Head of caudate nucleus (tissue), 42 donors: ENCODE measurements at regions not wholly inside any gene's neighbourhood (a gene's known extent, or its start where the extent isn't known, plus 50 kb on each side); places are given as distances from the start of the nearest gene placed in this dataset.

Source experiments
- DNase-seq, 42 donors: peaks; one replicate each; pipeline versions ENCODE4 v3.0.0 to v3.0.0-alpha.2; 2020 to 2021; ENCODE audit warnings: mixed read lengths in 7 of 42
- intact Hi-C: fragments of 100-400 bp; cut with DNase I; formaldehyde crosslinking; loops from one replicate; pipeline ENCODE4 v1.15.0; 2022

DNA sequence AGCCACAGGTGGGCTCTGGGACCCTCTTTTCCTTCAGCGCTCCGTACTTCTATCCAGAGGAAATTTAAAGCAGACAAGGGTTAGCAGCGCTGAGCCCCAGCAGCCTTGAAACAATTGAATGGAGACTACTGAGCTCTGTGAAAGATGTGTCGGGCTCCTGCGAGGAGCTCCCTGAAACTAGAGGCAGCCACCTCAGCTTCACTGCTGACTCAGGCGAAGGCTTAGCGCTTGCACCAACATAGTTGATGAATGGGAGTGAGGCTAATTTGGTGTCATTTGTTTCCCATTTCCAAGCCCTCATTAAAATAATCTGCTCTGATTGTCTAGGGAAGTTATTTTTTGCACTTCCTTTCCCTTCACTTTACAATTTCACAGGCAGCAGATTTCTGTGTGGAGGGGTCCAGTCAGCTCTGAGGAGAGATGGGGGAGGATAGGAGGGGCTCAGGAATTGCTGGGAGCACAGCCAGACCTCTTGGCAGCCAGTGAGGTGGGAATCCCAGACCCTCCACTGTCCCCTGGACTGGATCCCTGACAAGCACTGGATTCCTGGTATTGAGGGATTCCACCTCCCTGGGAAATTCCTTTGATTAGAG is 398.9 kb upstream of the PLXNA2 start:
- intact Hi-C loops = no loop called here
- DNase-seq = peak in 3 of 42 donors; percentile 12 to 22 (median 14)

DNA sequence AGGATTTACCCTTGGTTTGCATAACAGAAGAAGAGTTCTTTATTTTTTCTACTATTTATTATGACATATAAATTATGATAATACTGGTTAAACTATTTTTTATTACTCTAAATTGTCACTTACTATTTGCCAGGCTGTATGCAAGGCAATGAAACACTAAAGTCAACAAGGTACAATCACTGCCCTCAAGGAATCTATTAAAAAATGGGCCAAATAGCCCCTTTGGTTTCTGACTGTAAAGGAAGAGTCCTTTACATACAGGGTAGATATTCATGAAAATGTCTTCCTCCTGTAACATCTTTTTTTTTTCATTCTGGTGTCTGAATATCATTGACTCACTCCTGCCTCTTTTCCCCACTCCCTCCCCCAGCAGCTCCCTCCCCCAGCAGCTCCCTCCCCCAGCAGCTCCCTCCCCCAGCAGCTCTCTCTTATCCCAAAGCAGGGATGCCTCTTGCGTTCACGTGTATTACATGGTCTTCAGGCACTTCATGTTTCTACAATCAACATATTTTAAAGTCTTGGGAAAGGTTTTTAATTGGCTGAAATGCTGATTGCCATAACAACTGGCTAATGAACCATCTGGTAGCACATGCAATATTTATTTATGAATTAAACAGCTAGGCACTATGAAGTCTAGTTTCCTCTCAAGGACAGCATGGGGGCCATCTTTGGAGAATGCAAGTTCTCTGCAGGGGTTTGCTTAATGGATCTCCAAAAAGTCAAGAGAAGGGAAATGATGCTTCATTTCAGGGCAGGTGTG is 400.4 kb upstream of the PLXNA2 start:
- intact Hi-C loops = no loop called here
- DNase-seq = peak in 1 of 42 donors; percentile 10

DNA sequence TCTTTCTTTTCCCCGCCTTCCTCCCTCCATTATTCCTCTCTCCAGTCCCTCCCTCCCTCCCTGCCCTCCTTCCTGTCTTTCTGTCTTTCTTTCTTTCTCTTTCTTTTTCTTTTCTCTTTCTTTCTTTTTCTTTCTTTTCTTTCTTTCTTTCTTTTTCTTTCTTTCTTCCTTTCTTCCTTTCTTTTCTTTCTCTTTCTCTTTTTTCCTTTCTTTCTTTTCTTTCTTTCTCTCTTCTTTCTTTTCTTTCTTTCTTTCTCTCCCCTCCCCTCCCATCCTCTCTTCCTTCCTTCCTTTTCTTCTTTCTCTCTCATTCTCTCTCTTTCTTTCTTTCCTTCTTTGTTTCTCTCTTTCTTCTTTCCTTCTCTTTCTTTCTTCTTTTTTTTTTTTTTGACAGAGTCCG is 402.2 kb upstream of the PLXNA2 start:
- DNase-seq = no peak
- intact Hi-C loops = no loop called here

DNA sequence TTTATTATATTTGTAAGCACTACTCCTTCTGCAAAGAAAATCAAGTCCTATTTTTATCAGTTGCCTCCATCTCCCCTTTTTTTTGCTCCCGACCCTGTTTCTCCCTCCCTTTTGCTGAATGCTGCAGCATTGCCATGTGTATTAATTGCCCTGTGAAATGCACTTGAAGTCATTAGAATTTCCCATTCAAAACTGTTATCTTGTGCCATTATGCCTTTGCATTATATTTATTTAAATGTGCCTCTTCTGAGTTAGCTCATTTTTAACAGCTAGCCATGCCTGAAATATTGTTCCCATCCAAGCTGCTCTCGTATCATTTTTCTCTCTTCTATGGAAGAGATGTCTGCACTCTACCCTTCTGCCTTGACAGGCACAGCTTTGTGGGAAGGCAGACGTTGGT is 404.0 kb upstream of the PLXNA2 start:
- DNase-seq = no peak
- intact Hi-C loops = no loop called here

DNA sequence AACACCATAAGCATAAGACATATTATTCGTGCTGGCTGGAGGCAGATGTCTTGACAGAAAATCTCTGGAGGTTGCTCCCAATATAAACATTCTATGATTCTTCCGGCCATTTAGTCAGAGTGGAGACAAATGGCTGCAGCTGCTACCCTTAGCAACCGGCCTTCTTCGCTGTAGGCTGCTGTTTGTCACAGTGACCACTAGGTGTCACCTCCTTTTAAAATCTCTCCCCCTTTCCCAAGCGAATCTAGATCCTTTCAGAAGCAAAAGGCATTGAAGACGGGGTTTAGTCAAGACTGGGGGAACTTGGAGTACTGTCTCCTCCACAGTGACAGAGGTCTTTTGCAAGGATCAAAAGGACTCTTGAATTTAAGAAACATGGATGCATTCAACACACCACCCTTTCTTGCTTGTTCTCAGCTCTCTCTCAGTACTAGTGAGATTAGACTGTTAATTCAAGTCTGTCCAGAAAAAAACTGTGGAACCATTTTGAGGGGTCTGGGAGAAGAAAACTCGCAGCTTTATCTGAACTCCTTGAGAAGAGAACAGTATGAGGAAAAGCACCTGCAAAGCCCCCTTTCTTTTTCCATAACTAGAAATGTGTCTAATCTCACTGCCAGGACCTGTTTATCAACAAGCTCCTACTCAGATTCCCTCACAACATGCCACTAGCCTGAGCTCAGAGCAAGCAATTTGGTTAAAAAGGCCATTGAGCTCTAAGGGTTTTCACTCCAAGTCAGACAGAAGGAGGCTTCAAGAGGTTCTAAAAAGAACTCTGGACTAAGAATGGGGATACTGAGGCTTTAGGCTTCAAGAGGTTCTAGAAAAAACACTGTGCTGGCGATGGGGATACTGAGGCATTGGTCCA is 408.3 kb upstream of the PLXNA2 start:
- intact Hi-C loops = no loop called here
- peak; percentile 25 to 84 (median 60) for DNase-seq

DNA sequence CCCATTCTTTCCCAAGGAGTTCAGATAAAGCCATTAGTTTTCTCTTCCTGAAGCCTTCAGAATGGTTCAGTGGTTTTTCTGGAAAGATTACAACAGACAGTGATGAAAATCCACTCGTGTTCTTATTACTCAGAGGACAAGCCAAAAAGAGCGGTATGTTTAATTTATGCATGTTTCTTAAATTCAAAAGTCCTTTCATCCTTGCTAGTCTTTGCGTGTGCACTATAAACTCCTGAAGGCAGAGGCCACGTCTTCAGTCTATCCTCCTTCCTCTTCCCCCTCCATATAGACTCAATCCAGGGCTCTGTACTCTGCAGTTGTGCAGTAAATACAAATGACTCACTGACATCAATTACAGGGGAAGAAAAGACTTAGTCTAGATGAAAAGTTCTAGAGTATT is 409.2 kb upstream of the PLXNA2 start:
- intact Hi-C loops = no loop called here
- DNase-seq = no peak

DNA sequence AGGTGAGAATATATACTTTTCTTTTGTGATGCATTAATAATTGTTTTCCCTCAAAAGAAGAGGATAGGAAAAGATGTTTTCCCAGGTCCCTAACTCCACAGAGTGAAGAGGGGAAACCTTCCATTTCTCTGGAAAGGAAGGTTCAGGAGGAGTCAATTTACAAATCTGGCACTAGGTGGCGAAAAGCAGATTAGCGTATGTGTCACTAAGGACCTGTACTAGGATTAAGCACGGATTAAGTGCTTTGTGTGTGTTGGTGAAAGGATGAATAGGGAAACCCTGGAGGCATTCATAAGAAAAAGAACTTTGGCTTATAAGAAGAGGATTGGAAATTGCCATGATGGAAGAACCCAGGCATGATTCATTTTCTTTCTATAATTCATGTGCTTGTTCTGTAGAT is 410.1 kb upstream of the PLXNA2 start:
- intact Hi-C loops = no loop called here
- DNase-seq = no peak

DNA sequence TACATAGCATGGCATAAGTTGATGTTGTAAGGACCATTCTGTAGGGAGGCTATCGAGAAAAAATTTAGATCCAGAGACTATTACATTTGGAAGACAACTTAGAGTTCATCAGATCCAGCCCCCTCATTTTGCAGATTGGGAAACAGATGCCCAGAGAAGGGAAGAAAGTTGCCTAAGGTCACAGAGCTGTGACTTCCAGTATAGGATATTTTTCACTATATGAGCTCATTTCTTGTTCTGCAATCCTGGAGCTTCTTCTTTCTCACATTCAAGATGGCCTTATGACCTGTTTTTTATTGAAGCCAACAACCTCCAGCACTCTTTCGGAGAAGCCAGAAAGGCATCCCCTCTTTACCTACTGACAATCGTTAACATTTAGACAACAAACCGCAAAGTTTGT is 421.8 kb upstream of the PLXNA2 start:
- intact Hi-C loops = no loop called here
- DNase-seq = no peak

DNA sequence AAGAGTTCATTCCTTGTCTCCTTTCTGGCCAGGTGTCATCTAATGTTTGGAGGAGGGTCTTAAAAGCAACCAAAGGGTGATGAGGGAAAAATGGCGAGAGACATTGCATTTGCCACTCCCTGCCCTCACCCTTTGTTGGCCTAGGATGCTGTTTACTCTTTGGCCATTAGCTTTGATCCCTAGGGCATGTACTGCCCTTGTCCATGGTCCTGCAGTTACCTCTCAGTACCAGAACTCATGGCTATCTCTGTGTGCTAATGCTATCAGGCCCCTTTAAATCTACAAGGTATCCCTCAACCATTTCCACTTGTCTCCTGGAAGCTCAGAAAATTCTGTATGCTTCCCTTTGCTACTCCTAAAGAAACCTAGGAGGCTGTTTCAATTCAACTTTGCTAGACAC is 424.8 kb upstream of the PLXNA2 start:
- intact Hi-C loops = no loop called here
- no peak for DNase-seq

DNA sequence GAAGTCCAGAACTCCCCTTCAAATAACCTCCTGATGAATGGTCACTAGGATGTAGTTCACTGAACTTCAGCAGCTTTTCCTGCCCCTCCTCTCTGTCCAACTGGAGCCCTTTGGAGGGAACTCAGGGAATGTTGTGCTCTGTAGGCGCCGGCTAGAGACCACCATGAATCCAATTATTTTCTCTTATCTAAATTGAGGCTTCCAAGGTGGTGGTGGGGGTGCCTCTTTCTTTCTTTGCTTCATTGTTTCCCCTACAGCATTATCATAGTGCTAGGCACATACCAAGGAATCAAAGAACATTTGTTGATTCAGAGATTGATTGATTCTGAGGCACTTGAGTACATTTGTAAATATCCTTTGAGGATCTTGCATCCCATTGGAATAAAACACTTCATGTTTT is 426.6 kb upstream of the PLXNA2 start:
- DNase-seq = no peak
- intact Hi-C loops = no loop called here

DNA sequence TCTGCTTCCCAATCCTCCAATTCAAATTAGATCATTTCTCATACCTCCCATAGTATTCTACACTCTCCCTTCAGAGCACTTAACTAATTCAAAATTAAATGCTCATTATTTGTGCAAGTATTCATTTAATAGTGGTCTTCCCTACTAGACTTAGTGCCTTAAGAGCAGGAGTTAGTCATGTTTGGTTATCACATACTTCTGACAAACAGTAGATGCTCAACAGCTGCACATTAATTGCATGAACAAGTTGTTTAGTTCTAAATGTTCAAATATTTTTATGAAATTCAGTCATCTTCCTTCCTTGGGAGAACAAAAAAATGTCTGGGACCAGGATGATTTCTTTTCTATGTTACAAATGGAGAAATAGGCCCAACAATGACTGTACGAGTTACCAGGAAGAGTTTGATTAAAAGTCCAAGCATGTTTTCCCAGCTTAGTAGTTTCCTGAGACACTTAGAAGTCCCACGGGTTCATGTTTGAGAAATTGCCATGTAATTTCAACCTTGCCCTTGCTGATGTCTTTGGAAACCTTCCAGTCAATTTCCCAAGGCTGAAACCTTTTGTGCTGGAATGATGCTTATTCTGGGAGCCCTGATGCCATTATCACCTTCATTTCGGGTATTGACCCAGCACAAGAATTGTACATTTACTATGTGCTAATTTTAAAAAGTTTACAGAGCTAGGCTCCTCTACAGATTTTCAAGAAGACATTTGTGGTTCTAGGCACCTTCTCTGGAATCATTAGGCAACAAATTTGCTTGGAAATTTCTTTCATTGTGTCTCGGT is 437.9 kb upstream of the PLXNA2 start:
- DNase-seq = no peak
- intact Hi-C loops = no loop called here

DNA sequence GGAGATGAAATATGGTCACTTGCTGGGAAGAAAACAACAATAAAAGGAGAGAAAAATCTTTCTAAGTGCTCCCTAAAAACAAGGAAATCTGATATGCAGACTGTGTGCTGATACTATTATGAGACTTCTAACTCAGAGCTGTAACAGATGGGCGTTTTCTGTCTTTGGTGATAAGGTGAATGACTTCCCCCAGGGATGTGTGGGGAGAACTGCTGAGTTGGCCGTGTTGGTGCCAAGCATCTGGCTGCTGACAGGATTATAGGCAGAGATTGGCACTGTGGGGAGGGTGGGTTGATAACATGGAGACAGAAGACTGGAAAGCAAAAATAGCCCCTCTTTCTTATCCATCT is 438.5 kb upstream of the PLXNA2 start:
- DNase-seq = no peak
- intact Hi-C loops = no loop called here

DNA sequence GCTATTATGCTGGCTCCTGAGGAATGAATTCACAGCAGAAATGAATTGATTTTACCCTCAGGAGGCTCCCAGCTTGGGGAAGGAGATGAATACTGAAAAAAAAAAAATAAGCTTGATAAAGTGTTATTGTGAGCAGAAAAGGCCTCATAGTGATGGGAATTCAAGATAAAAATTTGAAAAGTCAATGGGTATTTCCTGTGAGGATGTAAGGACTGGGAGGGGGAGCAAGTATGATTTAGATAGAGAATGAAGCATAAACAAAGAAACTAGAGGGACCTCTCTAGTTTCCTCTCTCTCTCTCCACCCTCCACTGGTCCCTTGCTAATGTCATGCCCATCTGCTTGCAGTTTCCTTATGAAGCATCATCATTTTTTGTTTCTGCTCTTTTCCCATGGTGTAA is 439.0 kb upstream of the PLXNA2 start:
- DNase-seq = no peak
- intact Hi-C loops = no loop called here

DNA sequence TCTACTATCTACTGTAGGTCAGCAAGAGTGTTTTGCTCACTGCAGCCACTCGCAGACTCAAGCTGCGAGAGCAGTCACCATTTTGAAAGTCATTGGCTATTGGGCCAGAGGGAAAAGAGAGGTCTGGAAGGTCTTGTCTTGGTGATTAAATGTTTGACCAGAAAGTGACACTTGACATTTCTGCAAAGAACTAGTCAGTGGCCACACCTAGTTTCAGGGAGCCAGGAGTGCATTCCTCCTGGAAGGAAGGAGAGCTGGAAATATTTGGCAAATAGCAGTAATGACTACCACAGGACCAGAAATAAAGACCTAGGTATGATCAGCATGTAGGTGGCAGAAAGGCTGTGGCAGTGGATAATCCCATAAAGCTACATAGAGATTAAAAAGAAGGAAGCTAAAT is 440.0 kb upstream of the PLXNA2 start:
- intact Hi-C loops = no loop called here
- DNase-seq = no peak

DNA sequence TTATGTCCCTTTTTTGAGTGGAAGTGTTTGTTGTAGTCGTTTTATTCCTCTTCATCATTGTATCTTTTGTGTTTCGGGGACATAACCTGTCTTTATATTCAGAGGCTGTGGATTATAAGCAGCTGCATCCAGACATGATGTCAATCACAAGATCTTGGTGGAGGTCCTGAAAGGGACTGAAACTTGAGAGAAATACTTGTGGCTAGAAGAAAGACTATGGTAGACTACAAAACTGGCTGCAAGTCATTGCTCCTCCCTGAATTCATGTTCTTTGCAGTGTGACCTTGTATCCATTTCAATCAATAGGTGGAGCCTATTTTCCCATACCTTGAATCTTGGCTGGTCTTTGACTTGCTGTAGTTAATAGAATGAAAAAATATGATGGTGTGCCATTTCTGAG is 442.4 kb upstream of the PLXNA2 start:
- no peak for DNase-seq

DNA sequence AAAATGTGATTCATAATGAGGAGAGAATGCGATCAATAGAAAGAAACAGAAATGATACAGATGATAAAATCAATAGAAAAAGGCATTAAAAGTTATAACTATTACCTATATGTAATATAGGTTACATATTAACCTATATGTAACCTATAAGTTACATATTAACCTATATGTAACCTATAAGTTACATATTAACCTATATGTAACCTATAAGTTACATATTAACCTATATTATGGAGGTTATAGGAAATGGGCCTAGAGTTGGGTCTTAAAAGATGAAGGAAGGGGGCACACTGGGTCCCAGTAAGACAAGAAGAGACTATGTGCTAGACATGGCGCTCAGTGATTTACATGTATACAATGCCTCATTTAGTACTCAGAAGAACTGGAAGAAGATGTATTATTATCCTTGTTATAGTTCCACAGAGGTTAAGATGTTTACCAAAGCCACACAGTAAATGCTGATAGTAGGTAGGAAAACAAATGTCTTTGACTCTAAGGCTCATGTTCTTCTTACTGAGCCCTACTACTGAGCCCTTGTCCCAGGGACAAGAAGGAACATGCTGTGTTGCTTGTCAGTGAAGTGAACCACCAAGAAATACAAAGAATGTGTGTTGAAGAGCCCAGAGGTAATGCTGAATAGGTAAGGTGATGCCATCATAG is 444.6 kb upstream of the PLXNA2 start:
- intact Hi-C loops = no loop called here
- DNase-seq = no peak

More for the DNA sequence above, 442.4 kb upstream of the PLXNA2 start:
- intact Hi-C loops = no loop called here

DNA sequence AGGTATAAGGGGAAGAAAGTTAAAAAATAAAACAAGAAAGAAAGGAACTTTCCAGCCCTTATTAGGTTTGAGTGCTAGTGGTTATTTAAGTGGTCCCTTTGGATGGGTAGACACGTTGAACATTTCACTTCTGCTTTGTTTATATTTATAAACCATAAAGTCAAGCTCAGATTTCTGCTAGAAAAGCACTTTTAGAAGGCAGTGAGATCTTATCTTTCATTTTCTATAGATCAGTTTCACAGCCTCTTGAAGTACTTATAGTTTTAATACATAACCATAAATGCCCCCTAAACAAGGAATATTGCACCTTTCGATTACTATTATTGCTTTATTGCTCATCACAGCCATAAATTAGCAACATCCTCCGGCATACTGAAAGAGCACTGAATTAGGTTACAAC is 446.8 kb upstream of the PLXNA2 start:
- intact Hi-C loops = no loop called here

DNA sequence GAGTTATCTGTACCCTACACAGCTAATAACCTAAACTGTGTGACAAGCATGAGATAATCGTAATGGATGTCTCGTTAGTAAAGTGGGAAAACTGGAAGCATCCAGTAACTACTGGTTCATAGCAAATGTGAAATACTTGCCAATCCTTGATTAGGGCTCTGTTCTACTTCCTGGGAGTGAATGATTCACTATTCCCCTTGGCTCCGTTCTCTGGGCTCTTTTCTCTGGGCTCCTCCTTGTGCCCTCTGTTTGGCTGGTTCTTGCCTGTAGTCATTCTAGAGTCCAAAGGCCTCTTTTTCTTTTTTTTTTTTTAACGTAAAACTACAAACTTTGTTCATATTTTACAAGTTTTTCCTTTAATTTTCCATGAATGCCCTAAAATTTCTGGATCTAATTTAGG is 465.8 kb upstream of the PLXNA2 start:
- intact Hi-C loops = no loop called here
- peak in 2 of 42 donors; percentile 3 to 39 for DNase-seq

More for the DNA sequence above, 446.8 kb upstream of the PLXNA2 start:
- DNase-seq = no peak

DNA sequence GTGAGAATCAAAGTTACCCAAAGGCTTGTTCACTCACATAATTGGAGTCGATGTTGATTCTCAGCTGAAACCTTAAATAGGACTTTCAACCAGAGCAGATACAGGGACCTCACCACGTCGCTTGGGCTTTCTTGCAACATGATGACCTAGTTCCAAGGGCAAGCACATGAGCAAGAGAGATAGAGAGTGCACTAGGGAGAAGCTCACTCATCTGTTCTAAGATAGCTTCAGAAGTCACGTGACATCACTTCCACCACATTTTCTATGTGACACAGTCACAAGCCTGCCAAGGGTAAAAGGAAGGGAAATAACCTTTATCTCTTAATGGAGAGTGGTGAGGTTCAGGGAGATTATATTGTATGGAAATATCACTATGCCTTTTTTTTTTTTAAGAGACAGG is 470.1 kb upstream of the PLXNA2 start:
- intact Hi-C loops = no loop called here
- no peak for DNase-seq
